ENCODE measurements at regions not wholly inside any gene's neighbourhood (a gene's known extent, or its start where the extent isn't known, plus 50 kb on each side); places are given as distances from the start of the nearest gene placed in this dataset.

- no peak for TF ChIP-seq POLR2A (IDR thresholded peaks at IDR 0.05; ENCODE audit: low read length)
- no peak for TF ChIP-seq GATA1 (IDR thresholded peaks at IDR 0.05; ENCODE audit: low read depth, low read length)
These were observed 66.7 kb upstream of the PDK4 start for GRCh38 chr7:95662987-95663386.

Measured in erythroblast (primary cell).